Activated CD4-positive, alpha-beta T cell treated with anti-CD3 and anti-CD28 coated beads, Interleukin-2, amount 10 ng/mL, durations not matched to agents 7 days and 5 days (primary cell): ENCODE measurements at regions not wholly inside any gene's neighbourhood (a gene's known extent, or its start where the extent isn't known, plus 50 kb on each side); places are given as distances from the start of the nearest gene placed in this dataset.

ENCODE experiments used
- CTCF ChIA-PET: fragments of 350-600 bp; sonication (Branson Sonifier 250); formaldehyde crosslinking; loops from one replicate; lab custom pipeline; 2021; ENCODE audit warnings: antibody characterized with exemption; lab: Charles Lee
- POLR2A ChIA-PET: fragments of 350-600 bp; sonication (Branson Sonifier 250); formaldehyde crosslinking; loops from one replicate; lab custom pipeline; 2021; ENCODE audit warnings: antibody characterized with exemption; lab: Charles Lee
- DNase-seq: peaks from one replicate; pipeline ENCODE4 v3.0.0-alpha.2; 2020
- H3K27ac Mint-ChIP-seq: one replicate; pipeline ENCODE4 v1.8.0; 2021; ENCODE audit warnings: mild to moderate bottlenecking, moderate library complexity, mixed read lengths
- H3K27me3 Mint-ChIP-seq: one replicate; pipeline ENCODE4 v1.8.0; 2021; ENCODE audit warnings: mixed read lengths
- H3K36me3 Mint-ChIP-seq: one replicate; pipeline ENCODE4 v1.8.0; 2021; ENCODE audit warnings: low read depth, mixed read lengths
- H3K4me1 Mint-ChIP-seq: one replicate; pipeline ENCODE4 v1.8.0; 2021; ENCODE audit warnings: mixed read lengths
- H3K4me3 Mint-ChIP-seq: one replicate; pipeline ENCODE4 v1.8.0; 2021; ENCODE audit warnings: mild to moderate bottlenecking, moderate library complexity, mixed read lengths
- H3K9me3 Mint-ChIP-seq: one replicate; pipeline ENCODE4 v1.8.0; 2021; ENCODE audit warnings: mixed read lengths

DNA sequence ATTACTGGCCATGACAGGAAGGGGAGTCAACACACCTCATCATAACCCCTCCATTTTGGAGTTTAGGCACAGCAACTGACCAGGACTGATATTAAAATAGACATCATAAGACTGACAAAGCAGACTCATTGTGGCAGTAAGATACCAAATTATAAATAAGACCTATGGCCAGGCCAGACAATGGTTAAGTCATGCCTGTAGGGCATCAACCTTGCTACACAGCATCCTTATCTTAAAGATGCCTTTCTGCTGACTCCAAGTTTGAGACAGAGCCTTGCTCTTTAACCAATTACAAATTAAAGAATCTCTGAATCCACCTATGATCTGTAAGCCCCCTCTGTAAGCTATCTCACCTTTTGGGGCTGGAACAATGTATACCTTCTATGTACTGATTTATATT lies 65.5 kb downstream of the VCX2 start:
- Mint-ChIP-seq H3K27me3 (no peaks in the 10 kb centered on the region), H3K9me3 (no peaks in the 10 kb centered on the region), H3K36me3 (no peaks in the 10 kb centered on the region), H3K4me3 (no peak overlapping the region), H3K4me1 (no peaks in the 10 kb centered on the region), H3K27ac (no peak overlapping the region)
- no peak for DNase-seq
- ChIA-PET CTCF (no interaction called here), POLR2A (no interaction called here)

DNA sequence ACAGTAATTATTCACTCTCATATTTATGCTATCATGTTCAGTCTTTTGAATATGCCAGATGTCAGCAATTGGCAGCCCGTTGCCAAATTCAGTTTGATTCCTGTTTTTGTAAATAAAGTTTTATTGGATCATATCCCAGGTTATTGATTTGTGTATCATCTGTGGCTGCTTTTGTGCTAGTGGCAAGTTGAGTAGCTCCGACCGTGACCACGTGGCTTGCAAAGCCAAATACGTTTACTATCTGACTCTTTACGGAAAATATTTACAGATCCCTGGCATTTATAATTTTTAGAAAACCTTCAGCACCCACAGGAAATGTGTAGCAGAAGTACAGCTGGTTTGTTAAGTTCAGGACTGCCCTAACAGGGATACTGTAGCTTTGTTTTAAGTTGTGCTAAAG lies 67.4 kb downstream of the VCX2 start:
- Mint-ChIP-seq H3K27me3 (no peaks in the 10 kb centered on the region), H3K9me3 (no peaks in the 10 kb centered on the region), H3K27ac (no peak overlapping the region), H3K4me3 (no peak overlapping the region), H3K4me1 (no peaks in the 10 kb centered on the region), H3K36me3 (no peaks in the 10 kb centered on the region)
- CTCF ChIA-PET: no interaction called here
- POLR2A ChIA-PET: no interaction called here
- no peak for DNase-seq

DNA sequence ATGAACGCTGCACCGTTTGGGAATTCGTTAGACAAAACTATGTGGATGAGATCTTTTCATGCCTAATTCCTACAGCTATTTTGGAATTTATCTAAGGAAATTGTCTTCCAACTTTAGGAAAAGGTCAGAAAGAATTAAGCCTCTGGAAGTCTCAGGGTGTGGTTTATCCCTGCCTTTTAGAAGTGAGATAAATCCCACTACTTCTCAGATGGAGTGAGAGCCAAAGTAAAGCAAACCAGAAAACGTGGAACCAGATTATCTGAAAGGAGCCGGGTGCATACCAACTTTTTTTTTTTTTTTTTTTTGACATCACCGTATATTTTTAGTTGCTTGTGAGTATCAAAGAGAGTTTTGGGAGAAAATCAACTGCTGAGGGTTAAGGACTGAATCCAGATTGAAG lies 79.6 kb downstream of the VCX2 start:
- Mint-ChIP-seq H3K27ac (no peak overlapping the region), H3K4me3 (no peak overlapping the region), H3K27me3 (no peaks in the 10 kb centered on the region), H3K36me3 (no peaks in the 10 kb centered on the region), H3K9me3 (no peaks in the 10 kb centered on the region), H3K4me1 (no peaks in the 10 kb centered on the region)
- CTCF ChIA-PET: no interaction called here
- POLR2A ChIA-PET: no interaction called here
- no peak for DNase-seq

DNA sequence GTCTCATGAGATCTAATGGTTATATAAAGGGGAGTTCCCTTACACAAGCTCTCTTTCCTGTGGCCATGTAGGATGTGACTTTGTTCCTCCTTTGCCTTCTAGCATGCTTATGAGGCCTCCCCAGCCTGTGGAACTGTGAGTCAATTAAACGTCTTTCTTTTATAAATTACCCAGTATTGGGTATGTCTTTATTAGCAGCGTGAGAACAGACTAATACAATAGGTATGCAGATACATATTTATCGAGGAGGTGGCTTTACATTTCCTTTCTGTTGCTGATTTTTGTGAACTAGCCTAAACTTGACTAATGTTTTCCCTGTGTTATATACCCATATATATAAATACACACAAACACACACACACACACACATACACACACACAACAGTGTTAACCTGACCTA lies 80.2 kb downstream of the VCX2 start:
- no peaks in the 10 kb centered on the region for H3K27me3 Mint-ChIP-seq
- ChIA-PET POLR2A (no interaction called here), CTCF (no interaction called here)
- DNase-seq: no peak
- H3K36me3 Mint-ChIP-seq: no peaks in the 10 kb centered on the region
- H3K4me3 Mint-ChIP-seq: no peak overlapping the region
- H3K9me3 Mint-ChIP-seq: no peaks in the 10 kb centered on the region
- H3K27ac Mint-ChIP-seq: no peak overlapping the region
- no peaks in the 10 kb centered on the region for H3K4me1 Mint-ChIP-seq

DNA sequence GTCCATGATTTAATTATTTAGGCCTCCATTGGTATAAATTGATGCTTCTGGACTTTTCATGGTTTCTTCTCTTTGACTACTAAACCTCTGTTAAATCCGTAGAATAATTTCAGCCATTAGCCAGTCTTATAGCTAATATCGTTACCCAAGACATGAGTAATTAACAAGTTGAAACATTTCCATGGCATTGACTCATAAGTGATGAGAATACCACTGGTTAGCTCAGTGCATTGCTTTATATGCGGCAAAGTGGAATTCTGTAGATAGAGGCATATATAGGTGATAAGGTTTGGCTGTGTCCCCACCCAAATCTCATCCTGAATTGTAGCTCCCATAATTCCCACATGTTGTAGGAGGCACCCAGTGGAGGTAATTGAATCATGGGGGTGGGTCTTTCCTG lies 80.6 kb downstream of the VCX2 start:
- ChIA-PET POLR2A (no interaction called here), CTCF (no interaction called here)
- no peak overlapping the region for H3K4me3 Mint-ChIP-seq
- H3K36me3 Mint-ChIP-seq: no peaks in the 10 kb centered on the region
- H3K9me3 Mint-ChIP-seq: no peaks in the 10 kb centered on the region
- H3K27ac Mint-ChIP-seq: no peak overlapping the region
- H3K27me3 Mint-ChIP-seq: no peaks in the 10 kb centered on the region
- no peak for DNase-seq
- H3K4me1 Mint-ChIP-seq: no peaks in the 10 kb centered on the region

DNA sequence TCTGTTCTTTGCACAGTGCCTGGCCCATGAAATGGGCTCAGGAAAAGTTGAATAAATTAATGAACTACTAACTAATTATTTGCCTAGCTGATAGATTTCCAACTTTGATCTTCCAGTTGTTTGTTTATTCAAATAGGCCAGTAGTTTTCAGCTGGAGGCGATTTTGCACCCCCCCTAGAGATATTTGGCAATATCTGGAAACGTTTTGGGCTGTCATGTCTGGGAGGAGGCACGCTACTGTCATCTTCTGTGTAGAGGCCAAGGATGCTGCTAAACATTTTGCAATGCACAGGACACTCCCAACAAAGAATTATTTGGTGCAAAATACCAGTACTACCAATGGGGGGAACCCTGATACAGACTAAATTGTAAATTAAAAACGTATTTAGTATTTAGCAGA lies 81.9 kb downstream of the VCX2 start:
- CTCF ChIA-PET: no interaction called here
- Mint-ChIP-seq H3K4me3 (no peak overlapping the region), H3K27me3 (no peaks in the 10 kb centered on the region), H3K27ac (no peak overlapping the region), H3K4me1 (no peaks in the 10 kb centered on the region), H3K36me3 (no peaks in the 10 kb centered on the region), H3K9me3 (no peaks in the 10 kb centered on the region)
- DNase-seq: no peak
- POLR2A ChIA-PET: no interaction called here

DNA sequence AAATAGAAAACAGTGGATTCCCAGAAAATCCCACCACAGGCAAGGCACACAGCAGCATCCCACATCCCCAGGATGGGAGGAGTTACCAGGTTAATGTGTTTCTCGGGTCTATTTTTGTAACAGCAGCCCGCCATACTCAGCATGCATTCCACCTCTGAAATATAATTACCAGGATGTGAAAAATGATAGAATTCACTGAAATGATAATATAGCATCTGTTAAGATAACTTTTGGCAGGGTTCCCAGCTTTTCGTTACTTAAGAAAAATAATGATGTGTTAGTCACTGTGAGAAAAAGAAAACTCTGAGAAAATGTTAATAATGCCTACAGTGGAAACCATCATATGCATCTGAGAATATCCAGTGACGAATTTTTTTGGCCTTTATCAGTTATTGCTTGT lies 87.1 kb downstream of the VCX2 start:
- Mint-ChIP-seq H3K4me3 (no peak overlapping the region), H3K27ac (no peak overlapping the region), H3K36me3 (no peaks in the 10 kb centered on the region), H3K9me3 (no peaks in the 10 kb centered on the region), H3K27me3 (no peaks in the 10 kb centered on the region), H3K4me1 (no peaks in the 10 kb centered on the region)
- CTCF ChIA-PET: no interaction called here
- POLR2A ChIA-PET: no interaction called here
- no peak for DNase-seq

DNA sequence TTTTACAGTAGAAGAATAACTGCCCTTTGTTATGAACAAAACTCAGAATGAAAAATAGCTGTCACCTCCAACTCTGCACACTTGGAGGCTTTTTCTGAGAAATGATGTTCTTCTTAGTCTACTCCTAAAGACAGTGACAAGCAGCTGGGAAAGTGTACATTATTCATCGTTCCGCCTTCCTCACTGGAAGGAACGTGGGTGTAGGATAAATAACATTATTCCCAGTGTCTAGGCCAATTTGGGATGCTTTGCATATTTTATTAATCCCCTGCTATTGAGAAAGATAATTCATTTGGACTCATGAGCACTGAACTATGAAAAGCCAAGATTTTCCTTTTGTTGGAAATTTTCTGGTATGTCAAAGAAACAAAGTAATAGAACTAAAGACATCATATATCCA lies 87.8 kb downstream of the VCX2 start:
- Mint-ChIP-seq H3K36me3 (no peaks in the 10 kb centered on the region), H3K27ac (no peak overlapping the region), H3K4me3 (no peak overlapping the region), H3K4me1 (no peaks in the 10 kb centered on the region), H3K9me3 (no peaks in the 10 kb centered on the region), H3K27me3 (no peaks in the 10 kb centered on the region)
- DNase-seq: no peak
- ChIA-PET CTCF (no interaction called here), POLR2A (no interaction called here)

DNA sequence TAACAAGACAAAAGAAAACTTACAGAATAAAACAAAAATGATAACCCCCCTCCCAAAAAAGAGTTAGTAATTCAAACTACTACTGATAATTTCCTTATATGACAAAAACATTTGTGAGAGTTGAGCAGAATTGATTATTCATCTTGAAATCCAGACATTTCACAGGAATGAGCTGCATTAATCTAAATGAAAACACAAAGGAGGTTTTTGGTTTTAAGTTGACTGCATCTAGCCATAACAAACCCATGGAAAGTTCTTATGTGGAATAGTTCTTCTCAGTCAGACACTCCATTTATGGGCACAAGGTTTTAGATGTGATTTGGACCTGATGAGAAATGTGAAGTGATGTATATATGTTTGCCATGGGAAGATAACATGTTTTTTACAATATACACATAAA lies 95.4 kb downstream of the VCX2 start:
- no peak overlapping the region for H3K27ac Mint-ChIP-seq
- no peak overlapping the region for H3K4me3 Mint-ChIP-seq
- no peaks in the 10 kb centered on the region for H3K27me3 Mint-ChIP-seq
- ChIA-PET CTCF (no interaction called here), POLR2A (no interaction called here)
- no peaks in the 10 kb centered on the region for H3K36me3 Mint-ChIP-seq
- DNase-seq: no peak
- H3K4me1 Mint-ChIP-seq: no peaks in the 10 kb centered on the region
- H3K9me3 Mint-ChIP-seq: no peaks in the 10 kb centered on the region

DNA sequence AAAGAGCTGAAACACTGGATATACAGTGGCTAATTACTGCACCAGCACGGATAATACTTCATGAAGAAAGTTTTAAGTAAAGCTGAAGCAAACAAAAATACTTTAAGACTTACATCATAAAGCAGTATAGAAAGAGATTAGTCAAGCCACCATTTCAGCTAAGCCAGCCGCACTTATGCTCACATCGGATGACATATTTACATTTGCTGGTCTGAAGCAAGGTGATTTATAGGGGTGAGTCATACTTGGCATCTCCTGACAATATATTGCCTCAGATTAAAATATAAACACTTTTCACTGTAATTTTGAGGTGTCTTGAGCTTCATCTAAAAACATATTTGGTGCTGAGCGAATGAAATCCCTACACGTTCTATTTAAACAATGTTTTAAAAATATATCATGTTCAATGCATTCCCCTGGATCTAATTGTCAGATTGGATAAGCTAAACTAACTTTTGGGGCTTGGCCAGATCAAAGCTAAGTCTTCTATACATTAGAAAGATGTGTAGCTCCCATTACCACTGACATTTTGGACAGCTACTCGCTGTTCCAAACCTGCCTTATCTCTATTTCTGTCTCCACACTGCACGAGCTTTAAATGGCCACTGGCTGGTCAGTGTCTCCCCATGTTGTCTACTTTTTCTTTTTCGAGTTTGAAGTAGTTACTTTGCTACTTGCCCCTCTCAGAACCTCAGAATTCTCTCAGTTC lies 103.2 kb downstream of the VCX2 start:
- no peaks in the 10 kb centered on the region for H3K27me3 Mint-ChIP-seq
- H3K27ac Mint-ChIP-seq: no peak overlapping the region
- CTCF ChIA-PET: no interaction called here
- no peaks in the 10 kb centered on the region for H3K36me3 Mint-ChIP-seq
- no peaks in the 10 kb centered on the region for H3K4me1 Mint-ChIP-seq
- POLR2A ChIA-PET: no interaction called here
- no peak overlapping the region for H3K4me3 Mint-ChIP-seq
- DNase-seq: no peak
- no peaks in the 10 kb centered on the region for H3K9me3 Mint-ChIP-seq

DNA sequence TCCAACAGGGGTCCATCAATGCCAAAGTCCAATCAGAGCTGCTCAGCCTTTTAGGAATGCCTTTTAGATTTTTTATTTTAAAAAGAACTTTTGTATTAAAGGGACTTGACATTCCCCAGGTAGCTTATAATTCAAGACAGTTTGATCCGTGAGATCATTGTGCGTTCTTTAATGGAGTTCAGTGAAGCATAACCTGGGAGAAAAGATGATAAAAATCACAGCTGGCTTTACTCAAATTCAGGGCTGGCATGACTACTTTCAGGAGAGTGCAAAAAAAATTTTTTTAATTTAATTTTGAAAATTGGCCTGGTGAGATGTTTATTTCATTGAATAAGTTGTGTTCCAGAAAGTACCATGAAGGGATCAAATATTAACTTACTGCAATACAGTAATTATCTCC lies 118.2 kb downstream of the VCX2 start:
- Mint-ChIP-seq H3K36me3 (no peaks in the 10 kb centered on the region), H3K27me3 (no peaks in the 10 kb centered on the region), H3K27ac (no peak overlapping the region), H3K4me1 (no peaks in the 10 kb centered on the region), H3K4me3 (no peak overlapping the region), H3K9me3 (no peaks in the 10 kb centered on the region)
- no peak for DNase-seq
- CTCF ChIA-PET: no interaction called here
- POLR2A ChIA-PET: no interaction called here

DNA sequence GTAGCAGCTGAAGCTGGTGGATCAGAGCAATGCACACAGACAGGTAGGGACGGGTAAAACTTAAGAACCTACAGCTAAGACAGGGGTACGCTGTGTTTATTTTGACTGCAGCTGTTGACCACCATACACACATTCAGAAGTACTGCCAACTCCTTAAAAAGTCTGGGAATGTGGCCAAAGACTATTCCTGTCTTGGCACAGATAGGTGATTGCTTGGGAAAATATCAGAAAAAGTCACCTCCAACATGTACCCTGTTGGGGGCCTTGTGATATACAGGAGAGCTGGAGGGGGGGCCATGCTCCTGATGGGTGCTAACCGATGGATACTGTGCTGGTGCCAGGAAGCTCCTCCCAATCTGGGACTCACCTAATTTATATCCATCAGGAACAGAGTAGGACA lies 121.2 kb downstream of the VCX2 start:
- DNase-seq: no peak
- no peaks in the 10 kb centered on the region for H3K36me3 Mint-ChIP-seq
- ChIA-PET POLR2A (no interaction called here), CTCF (no interaction called here)
- H3K27me3 Mint-ChIP-seq: no peaks in the 10 kb centered on the region
- H3K4me3 Mint-ChIP-seq: no peak overlapping the region
- H3K27ac Mint-ChIP-seq: no peak overlapping the region
- no peaks in the 10 kb centered on the region for H3K4me1 Mint-ChIP-seq
- H3K9me3 Mint-ChIP-seq: no peaks in the 10 kb centered on the region

DNA sequence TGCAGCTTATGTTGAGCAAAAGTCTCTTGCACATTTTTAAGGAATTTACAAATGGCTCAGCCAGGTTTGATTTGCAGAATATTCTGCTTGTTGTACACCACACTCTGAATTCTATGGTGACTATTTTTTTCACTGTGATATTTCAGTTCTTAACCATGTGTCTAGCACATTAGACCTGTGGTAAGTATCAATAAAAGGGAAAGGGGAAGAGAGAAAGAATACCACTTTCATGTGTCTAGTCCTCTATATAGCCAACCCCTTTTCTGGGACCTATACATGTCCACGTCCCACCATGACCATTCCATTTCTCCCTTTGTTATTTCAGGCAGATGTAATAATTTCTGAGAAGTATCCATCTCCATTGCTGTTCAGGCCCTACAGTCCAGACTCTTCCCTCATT lies 121.3 kb upstream of the PNPLA4 start:
- CTCF ChIA-PET: no interaction called here
- no peaks in the 10 kb centered on the region for H3K27me3 Mint-ChIP-seq
- H3K36me3 Mint-ChIP-seq: no peaks in the 10 kb centered on the region
- no peak for DNase-seq
- H3K4me3 Mint-ChIP-seq: no peak overlapping the region
- no peaks in the 10 kb centered on the region for H3K4me1 Mint-ChIP-seq
- no peak overlapping the region for H3K27ac Mint-ChIP-seq
- POLR2A ChIA-PET: no interaction called here
- no peaks in the 10 kb centered on the region for H3K9me3 Mint-ChIP-seq

DNA sequence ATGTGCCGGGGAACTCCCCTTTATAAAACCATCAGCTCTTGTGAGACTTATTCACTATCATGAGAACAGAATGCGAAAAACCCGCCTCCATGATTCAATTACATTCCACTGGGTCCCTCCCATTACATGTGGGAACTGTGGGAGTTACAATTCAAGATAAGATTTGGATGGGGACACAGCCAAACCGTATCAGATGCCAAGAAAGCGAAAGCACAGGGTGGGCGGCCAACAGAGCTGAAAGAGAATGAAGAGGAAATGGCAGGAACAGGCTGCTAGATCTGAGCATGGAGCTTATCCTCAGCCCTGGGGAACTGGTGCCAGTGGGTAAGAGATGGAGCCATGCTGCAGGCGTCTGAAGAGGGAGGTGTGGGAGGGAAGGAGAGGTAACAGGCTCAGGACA lies 117.7 kb upstream of the PNPLA4 start:
- Mint-ChIP-seq H3K36me3 (no peaks in the 10 kb centered on the region), H3K27ac (no peak overlapping the region), H3K9me3 (no peaks in the 10 kb centered on the region), H3K27me3 (no peaks in the 10 kb centered on the region), H3K4me1 (no peaks in the 10 kb centered on the region), H3K4me3 (no peak overlapping the region)
- ChIA-PET POLR2A (no interaction called here), CTCF (no interaction called here)
- DNase-seq: no peak
